ENCODE measurements at regions not wholly inside any gene's neighbourhood (a gene's known extent, or its start where the extent isn't known, plus 50 kb on each side); places are given as distances from the start of the nearest gene placed in this dataset.

- no peaks in the 10 kb centered on the region for H3K4me1 ChIP-seq
- no peaks in the 10 kb centered on the region for H3K9me3 ChIP-seq
- H3K4me3 ChIP-seq: no peak overlapping the region
- peak; percentile 46 for DNase-seq (ENCODE audit: low spot score)
- no peak overlapping the region for H3K27ac ChIP-seq
- H3K27me3 ChIP-seq: no peaks in the 10 kb centered on the region
- no peaks in the 10 kb centered on the region for H3K36me3 ChIP-seq
- no peak for TF ChIP-seq CTCF (IDR thresholded peaks at IDR 0.05)
Observed at GRCh38 chr22:49207008-49208003, 620.4 kb downstream of the BRD1 start.

- no peaks in the 10 kb centered on the region for H3K36me3 ChIP-seq
- H3K27ac ChIP-seq: no peak overlapping the region
- no peaks in the 10 kb centered on the region for H3K4me1 ChIP-seq
- no peak overlapping the region for H3K4me3 ChIP-seq
- no peaks in the 10 kb centered on the region for H3K9me3 ChIP-seq
- DNase-seq (ENCODE audit: low spot score): peak; percentile 21
- H3K27me3 ChIP-seq: no peaks in the 10 kb centered on the region
- TF ChIP-seq CTCF (IDR thresholded peaks at IDR 0.05): no peak
Observed at GRCh38 chr22:49206281-49206680, 621.4 kb downstream of the BRD1 start.

GRCh38 chr22:49205483-49205800 is 622.2 kb downstream of the BRD1 start:
- Histone ChIP-seq H3K9me3 (no peaks in the 10 kb centered on the region), H3K4me3 (no peak overlapping the region), H3K27me3 (no peaks in the 10 kb centered on the region), H3K36me3 (no peaks in the 10 kb centered on the region), H3K4me1 (no peaks in the 10 kb centered on the region), H3K27ac (no peak overlapping the region)
- peak; percentile 16 for DNase-seq (ENCODE audit: low spot score)
- no peak for TF ChIP-seq CTCF (IDR thresholded peaks at IDR 0.05)

GRCh38 chr22:49204599-49205482 is 622.8 kb downstream of the BRD1 start:
- Histone ChIP-seq H3K27me3 (no peaks in the 10 kb centered on the region), H3K27ac (no peak overlapping the region), H3K4me3 (no peak overlapping the region), H3K36me3 (no peaks in the 10 kb centered on the region), H3K9me3 (no peaks in the 10 kb centered on the region), H3K4me1 (no peaks in the 10 kb centered on the region)
- DNase-seq (ENCODE audit: low spot score): peak; percentile 38
- TF ChIP-seq CTCF (IDR thresholded peaks at IDR 0.05): no peak

- peak; percentile 50 for DNase-seq (ENCODE audit: low spot score)
- no peak overlapping the region for H3K27ac ChIP-seq
- no peak overlapping the region for H3K4me3 ChIP-seq
- H3K9me3 ChIP-seq: no peaks in the 10 kb centered on the region
- no peaks in the 10 kb centered on the region for H3K27me3 ChIP-seq
- H3K36me3 ChIP-seq: no peaks in the 10 kb centered on the region
- no peaks in the 10 kb centered on the region for H3K4me1 ChIP-seq
- TF ChIP-seq CTCF (IDR thresholded peaks at IDR 0.05): no peak
Observed at GRCh38 chr22:49203859-49204598, 623.6 kb downstream of the BRD1 start.

All from right atrium auricular region (tissue), 2 donors.